ENCODE measurements at regions not wholly inside any gene's neighbourhood (a gene's known extent, or its start where the extent isn't known, plus 50 kb on each side); places are given as distances from the start of the nearest gene placed in this dataset.
A peak's percentile ranks its signal among the peaks of the same experiment; 100 is the strongest.

GRCh38 chr1:234960722-234961455 lies 167.7 kb downstream of the TOMM20 start (continued):
- TF ChIP-seq ATF7 (IDR thresholded peaks at IDR 0.05) (peak; percentile 30; the same call in 1 of the 2 replicates), RBM15 (IDR thresholded peaks at IDR 0.05; ENCODE audit: insufficient read depth, low read length) (no peak), PHTF2 (CRISPR knock-in tag; IDR thresholded peaks at IDR 0.05) (0 out of 2 replicates have a peak, but pooled peaks have one; percentile 38), HINFP (tag; conservative IDR thresholded peaks at IDR 0.05; ENCODE audit: low read depth) (no peak; the same call in 1 of the 2 replicates), ZNF707 (CRISPR knock-in tag; conservative IDR thresholded peaks at IDR 0.05) (no peak), E2F5 (CRISPR knock-in tag; IDR thresholded peaks at IDR 0.05) (no peak), ZBTB2 (IDR thresholded peaks at IDR 0.05) (no peak), NCOA1 (IDR thresholded peaks at IDR 0.05; ENCODE audit: low read depth) (no peak), MTF1 (CRISPR knock-in tag; IDR thresholded peaks at IDR 0.05; ENCODE audit: borderline replicate concordance) (no peak), ZNF76 (CRISPR knock-in tag; IDR thresholded peaks at IDR 0.05; ENCODE audit: borderline replicate concordance) (peak; percentile 74), FOSL1 (tag; conservative IDR thresholded peaks at IDR 0.05) (peak; percentile 64), ZZZ3 (IDR thresholded peaks at IDR 0.05) (no peak), ZNF217 (CRISPR knock-in tag; IDR thresholded peaks at IDR 0.05) (no peak), FOXP4 (CRISPR knock-in tag; IDR thresholded peaks at IDR 0.05; ENCODE audit: borderline replicate concordance) (no peak), CEBPG (CRISPR knock-in tag; IDR thresholded peaks at IDR 0.05) (no peak), CEBPG (tag; conservative IDR thresholded peaks at IDR 0.05 in 1 of 2, IDR thresholded peaks at IDR 0.05 in 1 of 2) (no peak), ZNF830 (CRISPR knock-in tag; IDR thresholded peaks at IDR 0.05) (0 out of 2 replicates have a peak, but pooled peaks have one; percentile 85), ZNF398 (CRISPR knock-in tag; IDR thresholded peaks at IDR 0.05) (no peak), FOXK2 (conservative IDR thresholded peaks at IDR 0.05 in 1 of 2, IDR thresholded peaks at IDR 0.05 in 1 of 2; ENCODE audit: low read depth in 2 of 2) (peak; percentile 83 to 90), L3MBTL2 (IDR thresholded peaks at IDR 0.05) (peak; percentile 89), ELF2 (CRISPR knock-in tag; IDR thresholded peaks at IDR 0.05) (peak; percentile 89)

All from K562 (cell line).